Fibroblast of lung (primary cell): ENCODE measurements at regions not wholly inside any gene's neighbourhood (a gene's known extent, or its start where the extent isn't known, plus 50 kb on each side); places are given as distances from the start of the nearest gene placed in this dataset.

Experiments
- DNase-seq, 2 donors: peaks; one replicate each; pipeline versions ENCODE4 v3.0.0 to v3.0.0-alpha.2; 2010; ENCODE audit warnings: low read depth in 2 of 2
- H2AFZ ChIP-seq: 2 replicates; pipeline ENCODE4 v1.5.1; 2012; ENCODE audit warnings: low read length, control low read depth, inconsistent platforms
- H3K27ac ChIP-seq: 2 replicates; pipeline ENCODE4 v1.5.1; 2011; ENCODE audit warnings: low read length, control low read depth; ENCODE audit not compliant: insufficient read depth
- H3K27me3 ChIP-seq: 2 replicates; pipeline ENCODE4 v1.5.1; 2011; ENCODE audit warnings: mild to moderate bottlenecking, low read length; ENCODE audit not compliant: control insufficient read depth, insufficient read depth
- H3K36me3 ChIP-seq: 2 replicates; pipeline ENCODE4 v1.5.1; 2011; ENCODE audit warnings: low read length; ENCODE audit not compliant: control insufficient read depth, insufficient read depth
- H3K4me1 ChIP-seq: 2 replicates; pipeline ENCODE4 v1.5.1; 2011; ENCODE audit warnings: low read length; ENCODE audit not compliant: control insufficient read depth, insufficient read depth; ENCODE audit errors: extremely low read depth
- H3K4me2 ChIP-seq: 2 replicates; pipeline ENCODE4 v1.5.1; 2011; ENCODE audit warnings: low read length, control low read depth; ENCODE audit not compliant: insufficient read depth; ENCODE audit errors: extremely low read depth
- H3K4me3 ChIP-seq, 4 experiments: fragments of 200-600 bp in 1 of 4; sonication (generic) in 1 of 4; replicated peaks in 1 of 4; 2 replicates each; pipeline ENCODE4 v1.5.1; 2011 to 2016; ENCODE audit warnings: low read length in 4 of 4, low read depth in 3 of 4, mild to moderate bottlenecking in 3 of 4, control low read depth in 2 of 4, inconsistent platforms in 1 of 4, mixed read lengths in 1 of 4; ENCODE audit not compliant: insufficient read depth in 1 of 4; ENCODE audit errors: control extremely low read depth in 1 of 4
- H3K79me2 ChIP-seq: 2 replicates; pipeline ENCODE4 v1.5.1; 2012; ENCODE audit warnings: mild to moderate bottlenecking, low read length, inconsistent platforms; ENCODE audit not compliant: control insufficient read depth, insufficient read depth
- H3K9ac ChIP-seq: 2 replicates; pipeline ENCODE4 v1.5.1; 2011; ENCODE audit warnings: mild to moderate bottlenecking, low read length, control low read depth; ENCODE audit not compliant: insufficient read depth
- H3K9me3 ChIP-seq: 2 replicates; pipeline ENCODE4 v1.5.1; 2012; ENCODE audit warnings: low read depth, low read length; ENCODE audit not compliant: control insufficient read depth, insufficient read depth
- H4K20me1 ChIP-seq: 2 replicates; pipeline ENCODE4 v1.5.1; 2011; ENCODE audit warnings: low read length; ENCODE audit not compliant: control insufficient read depth, insufficient read depth; ENCODE audit errors: extremely low read depth
- CTCF ChIP-seq, 2 donors: IDR thresholded peaks in 1 of 2; conservative IDR thresholded peaks in 1 of 2; 1 replicate in 1 of 2; 2 replicates in 1 of 2; pipeline ENCODE4 v1.5.1; 2011 to 2012; ENCODE audit warnings: low read length in 2 of 2, control low read depth in 1 of 2, inconsistent platforms in 1 of 2, low read depth in 1 of 2, mild to moderate bottlenecking in 1 of 2
- EZH2 ChIP-seq: IDR thresholded peaks from 2 replicates; pipeline ENCODE4 v1.5.1; 2012; ENCODE audit warnings: low read length, control low read depth, mild to moderate bottlenecking; ENCODE audit errors: missing control alignments

- H3K4me1 ChIP-seq = no peaks in the 10 kb centered on the region
- H4K20me1 ChIP-seq = no peaks in the 10 kb centered on the region
- no peak overlapping the region for H3K4me3 ChIP-seq
- no peak overlapping the region for H3K9ac ChIP-seq
- H3K27ac ChIP-seq = no peak overlapping the region
- H3K36me3 ChIP-seq = no peaks in the 10 kb centered on the region
- no peak overlapping the region for H2AFZ ChIP-seq
- no peak for DNase-seq
- H3K4me2 ChIP-seq = no peak overlapping the region
- no peaks in the 10 kb centered on the region for H3K9me3 ChIP-seq
- TF ChIP-seq CTCF (conservative IDR thresholded peaks at IDR 0.05 in 1 of 2, IDR thresholded peaks at IDR 0.05 in 1 of 2; ENCODE audit: low read depth in 1 of 2, low read length in 2 of 2) = no peak
- TF ChIP-seq EZH2 = no peak
- H3K79me2 ChIP-seq = no peaks in the 10 kb centered on the region
- no peaks in the 10 kb centered on the region for H3K27me3 ChIP-seq
Measured at GRCh38 chr5:160922311-160922710, 70.3 kb upstream of the ATP10B start.

GRCh38 chr5:160921423-160922285 lies 69.6 kb upstream of the ATP10B start:
- Histone ChIP-seq H3K79me2 (no peaks in the 10 kb centered on the region), H2AFZ (no peak overlapping the region), H3K27me3 (no peaks in the 10 kb centered on the region), H3K9me3 (no peaks in the 10 kb centered on the region), H3K4me2 (no peak overlapping the region), H3K36me3 (no peaks in the 10 kb centered on the region), H3K4me3 (no peak overlapping the region), H4K20me1 (no peaks in the 10 kb centered on the region), H3K27ac (no peak overlapping the region), H3K9ac (no peak overlapping the region), H3K4me1 (no peaks in the 10 kb centered on the region)
- TF ChIP-seq CTCF (conservative IDR thresholded peaks at IDR 0.05 in 1 of 2, IDR thresholded peaks at IDR 0.05 in 1 of 2; ENCODE audit: low read depth in 1 of 2, low read length in 2 of 2) (no peak), EZH2 (no peak)
- DNase-seq = no peak

GRCh38 chr5:160919626-160920025 lies 67.6 kb upstream of the ATP10B start:
- Histone ChIP-seq H3K27me3 (no peaks in the 10 kb centered on the region), H3K36me3 (no peaks in the 10 kb centered on the region), H3K27ac (no peak overlapping the region), H4K20me1 (no peaks in the 10 kb centered on the region), H3K4me1 (no peaks in the 10 kb centered on the region), H3K4me3 (no peak overlapping the region), H3K9me3 (no peaks in the 10 kb centered on the region), H3K9ac (no peak overlapping the region), H3K4me2 (no peak overlapping the region), H2AFZ (no peak overlapping the region), H3K79me2 (no peaks in the 10 kb centered on the region)
- TF ChIP-seq EZH2 (no peak), CTCF (conservative IDR thresholded peaks at IDR 0.05 in 1 of 2, IDR thresholded peaks at IDR 0.05 in 1 of 2; ENCODE audit: low read depth in 1 of 2, low read length in 2 of 2) (no peak)
- no peak for DNase-seq
